ENCODE measurements at regions not wholly inside any gene's neighbourhood (a gene's known extent, or its start where the extent isn't known, plus 50 kb on each side); places are given as distances from the start of the nearest gene placed in this dataset.

DNA sequence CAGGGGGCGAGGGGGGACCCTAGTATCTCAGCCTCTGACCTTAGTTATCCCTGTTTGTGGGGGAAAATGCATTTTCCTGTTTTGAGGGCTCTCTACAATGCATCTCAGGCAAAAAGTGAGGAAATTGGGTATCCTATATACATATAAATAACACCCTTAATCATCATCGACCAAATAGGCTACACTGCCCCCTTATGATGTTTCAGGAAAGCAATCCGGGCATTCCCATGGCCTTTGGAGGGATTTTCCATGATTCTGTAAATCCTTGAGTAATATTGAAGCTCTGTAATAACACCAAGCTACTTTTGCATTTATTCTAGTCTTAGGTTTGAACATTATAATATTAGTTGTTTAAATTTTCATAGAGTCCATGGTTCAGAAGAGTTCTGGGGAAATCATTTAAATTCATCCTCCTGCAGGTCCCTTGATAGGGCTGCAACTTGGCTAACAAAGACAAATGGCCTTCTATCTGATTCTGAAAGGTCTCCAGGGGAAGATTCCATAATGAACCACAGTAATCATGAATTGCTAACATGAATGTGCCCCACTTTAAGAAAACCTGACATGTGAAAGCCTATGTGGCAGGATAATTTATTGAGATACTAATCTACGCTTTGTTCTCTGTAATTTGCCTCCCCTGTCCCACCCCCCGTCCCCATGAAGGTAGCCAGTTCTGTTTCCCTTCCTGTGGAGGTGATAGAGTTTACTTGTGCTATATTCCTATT is 91.5 kb upstream of the SCOC start:
- FAIRE-seq (no peak), DNase-seq (no peak)
- Histone ChIP-seq H3K27ac (ENCODE audit: low read depth in 2 of 2, low read length in 2 of 2) (no peak overlapping the region), H3K9ac (ENCODE audit: low read length in 3 of 3) (no peak overlapping the region), H3K36me3 (ENCODE audit: control insufficient read depth in 2 of 3, insufficient read depth in 3 of 3, low read length in 3 of 3) (no peaks in the 10 kb centered on the region), H3K4me3 (ENCODE audit: low read length in 3 of 3) (no peak overlapping the region), H3K27me3 (ENCODE audit: control insufficient read depth, insufficient read depth, low read length) (no peaks in the 10 kb centered on the region), H3K9me3 (ENCODE audit: control insufficient read depth in 2 of 3, insufficient read depth in 1 of 3, low read length in 3 of 3) (peaks cover 0 to 1% (median 0%) of the 10 kb centered on the region in 3 donors), H3K4me1 (ENCODE audit: control insufficient read depth in 2 of 3, insufficient read depth in 2 of 3, low read depth in 1 of 3, low read length in 3 of 3) (peaks cover 0 to 6% (median 0%) of the 10 kb centered on the region in 3 donors)
- intact Hi-C loops (cut with DNase I) = no loop called here
- TF ChIP-seq, protein P1, sequence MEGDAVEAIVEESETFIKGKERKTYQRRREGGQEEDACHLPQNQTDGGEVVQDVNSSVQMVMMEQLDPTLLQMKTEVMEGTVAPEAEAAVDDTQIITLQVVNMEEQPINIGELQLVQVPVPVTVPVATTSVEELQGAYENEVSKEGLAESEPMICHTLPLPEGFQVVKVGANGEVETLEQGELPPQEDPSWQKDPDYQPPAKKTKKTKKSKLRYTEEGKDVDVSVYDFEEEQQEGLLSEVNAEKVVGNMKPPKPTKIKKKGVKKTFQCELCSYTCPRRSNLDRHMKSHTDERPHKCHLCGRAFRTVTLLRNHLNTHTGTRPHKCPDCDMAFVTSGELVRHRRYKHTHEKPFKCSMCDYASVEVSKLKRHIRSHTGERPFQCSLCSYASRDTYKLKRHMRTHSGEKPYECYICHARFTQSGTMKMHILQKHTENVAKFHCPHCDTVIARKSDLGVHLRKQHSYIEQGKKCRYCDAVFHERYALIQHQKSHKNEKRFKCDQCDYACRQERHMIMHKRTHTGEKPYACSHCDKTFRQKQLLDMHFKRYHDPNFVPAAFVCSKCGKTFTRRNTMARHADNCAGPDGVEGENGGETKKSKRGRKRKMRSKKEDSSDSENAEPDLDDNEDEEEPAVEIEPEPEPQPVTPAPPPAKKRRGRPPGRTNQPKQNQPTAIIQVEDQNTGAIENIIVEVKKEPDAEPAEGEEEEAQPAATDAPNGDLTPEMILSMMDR (IDR thresholded peaks at IDR 0.05; ENCODE audit: borderline replicate concordance, extremely low read depth, insufficient read depth) = no peak

DNA sequence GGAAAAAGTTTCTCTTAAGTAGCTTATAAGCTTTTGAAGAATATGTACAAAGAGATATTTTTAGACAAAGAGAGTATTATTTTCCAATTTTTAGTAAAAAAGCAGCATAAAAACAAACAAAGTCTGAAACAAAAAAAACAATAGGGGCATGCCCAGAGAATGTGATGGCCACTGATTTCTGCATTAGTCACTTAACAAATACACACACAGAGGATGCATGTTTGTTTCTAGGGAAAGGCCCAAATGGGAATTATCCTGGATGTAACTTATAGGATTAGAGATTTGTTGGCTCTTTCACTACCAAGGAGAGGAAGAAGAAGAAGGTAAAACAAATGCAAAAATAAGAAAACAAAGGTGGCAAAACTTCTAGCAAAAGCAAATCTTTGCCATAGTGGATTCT is 95.9 kb upstream of the SCOC start:
- FAIRE-seq = no peak
- TF ChIP-seq, protein P1 (IDR thresholded peaks at IDR 0.05; ENCODE audit: borderline replicate concordance, extremely low read depth, insufficient read depth) = no peak
- no peak overlapping the region for H3K4me3 ChIP-seq (ENCODE audit: low read length in 3 of 3)

DNA sequence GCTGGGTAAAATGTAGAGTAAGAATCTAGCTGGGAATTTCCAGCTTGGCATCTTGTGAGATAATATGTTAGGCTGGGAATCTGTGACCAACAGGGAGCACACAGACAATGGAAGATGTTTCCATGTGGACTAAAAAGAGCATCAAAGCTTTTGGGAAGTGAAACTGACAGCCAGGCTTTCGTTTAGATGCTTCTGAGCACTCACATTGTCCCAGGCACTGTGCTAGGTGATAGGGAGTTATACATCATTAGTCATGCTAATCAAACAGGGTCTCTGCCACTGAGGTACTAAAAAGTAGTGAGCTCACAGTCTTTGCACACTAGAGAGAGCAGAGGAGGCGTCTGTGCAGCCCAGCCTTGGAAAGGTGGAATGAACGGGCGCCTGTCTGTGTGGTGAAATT is 101.9 kb upstream of the SCOC start:
- H3K9me3 ChIP-seq (ENCODE audit: control insufficient read depth in 2 of 3, insufficient read depth in 1 of 3, low read length in 3 of 3) = no peaks in the 10 kb centered on the region
- TF ChIP-seq, protein P1 (IDR thresholded peaks at IDR 0.05; ENCODE audit: borderline replicate concordance, extremely low read depth, insufficient read depth) = no peak
- H3K4me3 ChIP-seq (ENCODE audit: low read length in 3 of 3) = no peak overlapping the region
- H3K27me3 ChIP-seq (ENCODE audit: control insufficient read depth, insufficient read depth, low read length) = no peaks in the 10 kb centered on the region
- FAIRE-seq (no peak), DNase-seq (no peak)
- no peak overlapping the region for H3K9ac ChIP-seq (ENCODE audit: low read length in 3 of 3)
- intact Hi-C loops (cut with DNase I) = no loop called here
- no peak overlapping the region for H3K27ac ChIP-seq (ENCODE audit: low read depth in 2 of 2, low read length in 2 of 2)
- H3K4me1 ChIP-seq (ENCODE audit: control insufficient read depth in 2 of 3, insufficient read depth in 2 of 3, low read depth in 1 of 3, low read length in 3 of 3) = no peaks in the 10 kb centered on the region
- H3K36me3 ChIP-seq (ENCODE audit: control insufficient read depth in 2 of 3, insufficient read depth in 3 of 3, low read length in 3 of 3) = no peaks in the 10 kb centered on the region

More for the DNA sequence above, 95.9 kb upstream of the SCOC start:
- Histone ChIP-seq H3K27ac (ENCODE audit: low read depth in 2 of 2, low read length in 2 of 2) (no peak overlapping the region), H3K4me1 (ENCODE audit: control insufficient read depth in 2 of 3, insufficient read depth in 2 of 3, low read depth in 1 of 3, low read length in 3 of 3) (no peaks in the 10 kb centered on the region), H3K9ac (ENCODE audit: low read length in 3 of 3) (no peak overlapping the region), H3K27me3 (ENCODE audit: control insufficient read depth, insufficient read depth, low read length) (no peaks in the 10 kb centered on the region), H3K9me3 (ENCODE audit: control insufficient read depth in 2 of 3, insufficient read depth in 1 of 3, low read length in 3 of 3) (no peaks in the 10 kb centered on the region), H3K36me3 (ENCODE audit: control insufficient read depth in 2 of 3, insufficient read depth in 3 of 3, low read length in 3 of 3) (no peaks in the 10 kb centered on the region)
- intact Hi-C loops (cut with DNase I) = no loop called here
- DNase-seq = no peak

DNA sequence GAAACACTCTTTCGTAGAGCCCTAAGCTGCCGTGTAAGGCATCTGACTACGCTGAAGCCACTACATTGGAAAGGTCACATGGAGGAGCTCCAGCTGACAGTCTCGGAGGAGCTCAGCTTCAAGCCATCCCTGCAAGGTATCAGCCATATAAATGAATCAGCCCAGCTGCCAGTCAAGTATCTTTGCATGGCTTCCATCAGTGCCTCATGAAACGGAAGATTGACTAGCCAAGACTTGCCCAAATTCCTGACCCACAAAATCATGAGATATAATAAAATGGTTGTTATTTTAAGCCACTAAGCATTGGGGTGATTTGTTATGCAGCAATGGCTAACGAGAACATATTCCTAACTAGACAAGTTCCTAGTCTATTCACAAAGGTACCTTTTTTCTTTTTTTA is 104.1 kb upstream of the SCOC start:
- H3K4me3 ChIP-seq (ENCODE audit: low read length in 3 of 3) = no peak overlapping the region
- DNase-seq (no peak), FAIRE-seq (no peak)
- TF ChIP-seq, protein P1 (IDR thresholded peaks at IDR 0.05; ENCODE audit: borderline replicate concordance, extremely low read depth, insufficient read depth) = no peak
- no peaks in the 10 kb centered on the region for H3K36me3 ChIP-seq (ENCODE audit: control insufficient read depth in 2 of 3, insufficient read depth in 3 of 3, low read length in 3 of 3)
- no peaks in the 10 kb centered on the region for H3K4me1 ChIP-seq (ENCODE audit: control insufficient read depth in 2 of 3, insufficient read depth in 2 of 3, low read depth in 1 of 3, low read length in 3 of 3)
- H3K9me3 ChIP-seq (ENCODE audit: control insufficient read depth in 2 of 3, insufficient read depth in 1 of 3, low read length in 3 of 3) = no peaks in the 10 kb centered on the region
- no peak overlapping the region for H3K9ac ChIP-seq (ENCODE audit: low read length in 3 of 3)
- intact Hi-C loops (cut with DNase I) = no loop called here
- no peak overlapping the region for H3K27ac ChIP-seq (ENCODE audit: low read depth in 2 of 2, low read length in 2 of 2)
- no peaks in the 10 kb centered on the region for H3K27me3 ChIP-seq (ENCODE audit: control insufficient read depth, insufficient read depth, low read length)
